Activated effector memory CD4-positive, alpha-beta T cell treated with anti-CD3 and anti-CD28 coated beads, Interleukin-2, amount 50 U/mL, for 16 hours (primary cell): ENCODE measurements at regions not wholly inside any gene's neighbourhood (a gene's known extent, or its start where the extent isn't known, plus 50 kb on each side); places are given as distances from the start of the nearest gene placed in this dataset.

Experiments used
- DNase-seq: peaks from one replicate; pipeline ENCODE4 v3.0.0-alpha.2; 2020

DNA sequence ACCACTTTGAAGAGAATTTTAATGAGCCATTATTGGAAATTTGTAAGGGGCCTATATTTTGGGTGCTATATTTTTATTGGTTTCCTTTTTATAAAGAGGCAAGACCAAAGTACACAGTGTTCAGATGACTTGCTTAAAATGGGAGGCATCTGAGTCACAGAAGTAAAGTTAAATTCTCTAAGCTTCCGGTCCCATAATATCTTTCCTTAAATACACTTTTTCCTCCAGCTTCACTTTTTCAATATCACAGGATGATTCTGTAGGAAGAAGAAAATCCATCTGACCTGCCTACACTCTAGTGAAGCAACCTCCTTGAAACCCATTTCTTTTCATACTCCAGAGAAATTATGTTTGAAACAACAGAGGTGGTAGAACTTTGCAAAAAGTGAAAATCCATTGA, 274.0 kb downstream of the PIK3R1 start:
- no peak for DNase-seq

DNA sequence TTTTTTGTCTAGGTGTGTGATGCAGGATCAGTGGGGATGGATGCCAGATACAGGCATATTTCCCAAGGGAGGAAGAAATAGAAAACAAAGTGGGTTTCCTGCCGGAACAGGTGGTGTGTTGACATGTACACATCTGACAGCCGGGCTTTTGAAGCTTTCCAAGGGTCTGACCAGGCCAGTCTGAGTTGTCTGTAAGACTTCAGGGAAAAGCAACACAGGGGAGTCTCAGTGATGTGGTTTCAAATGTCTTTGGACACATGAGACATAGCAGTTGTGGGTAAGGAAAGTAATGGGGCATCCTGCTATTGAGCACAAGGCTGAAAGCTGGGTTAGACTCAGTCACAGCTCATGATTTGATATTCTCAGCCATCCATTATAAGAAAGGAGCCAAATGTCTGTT, 274.9 kb downstream of the PIK3R1 start:
- no peak for DNase-seq

DNA sequence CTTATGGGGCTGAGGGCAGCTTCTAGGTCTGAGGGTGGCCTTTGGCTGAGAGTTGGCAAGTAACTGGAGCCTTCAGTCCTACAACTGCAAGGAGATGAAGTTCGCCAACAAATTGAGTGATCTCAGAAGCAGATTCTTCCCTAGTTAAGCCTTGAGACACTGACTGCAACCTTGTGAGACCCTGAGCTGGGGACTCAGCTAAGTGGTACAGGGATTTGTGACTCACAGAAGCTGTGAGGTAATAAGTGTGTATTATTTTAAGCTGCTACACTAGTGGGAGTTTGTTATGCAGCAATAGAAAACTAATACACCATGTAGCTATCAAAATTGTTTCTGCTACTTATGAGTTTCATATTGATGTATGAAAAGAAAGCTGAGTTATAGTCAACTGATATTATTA, 279.2 kb downstream of the PIK3R1 start:
- no peak for DNase-seq

DNA sequence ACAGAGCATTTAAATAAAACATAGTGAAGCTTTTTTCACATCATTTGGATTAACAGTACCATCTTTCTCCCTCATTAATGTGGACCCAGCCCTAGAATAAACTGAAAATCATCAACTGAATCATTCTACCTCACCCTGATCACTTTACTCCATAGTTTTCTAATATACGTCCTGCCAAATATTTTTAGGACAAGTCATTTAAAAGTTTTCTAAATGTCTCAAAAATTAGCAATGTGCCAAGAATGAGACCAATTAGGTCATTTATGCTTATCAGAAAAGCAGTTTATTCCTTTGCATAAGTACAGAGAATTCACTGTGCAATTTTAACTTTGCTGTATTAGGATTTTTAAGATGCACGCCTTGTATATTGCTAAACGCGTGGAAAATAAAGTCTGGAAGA, 284.4 kb downstream of the PIK3R1 start:
- DNase-seq = no peak

DNA sequence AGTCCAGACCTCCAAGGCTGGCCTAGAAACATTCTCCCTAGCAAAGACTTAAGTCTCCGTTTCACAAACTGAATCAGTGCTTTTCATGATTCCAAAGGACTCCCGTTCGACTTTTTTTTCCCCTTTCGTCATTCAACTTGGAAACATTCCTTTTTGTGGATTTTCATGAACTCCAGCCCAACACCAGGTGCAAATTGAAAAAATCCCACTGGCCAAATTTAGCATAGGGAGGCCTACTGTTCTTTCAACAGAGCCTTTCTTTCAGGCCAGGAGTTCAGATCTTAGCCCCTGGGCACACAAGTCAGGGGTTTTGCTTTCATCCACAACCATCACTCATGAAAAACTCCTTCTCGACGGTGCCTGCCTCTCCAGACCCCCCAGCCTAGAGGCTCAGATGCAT, 285.3 kb downstream of the PIK3R1 start:
- no peak for DNase-seq

DNA sequence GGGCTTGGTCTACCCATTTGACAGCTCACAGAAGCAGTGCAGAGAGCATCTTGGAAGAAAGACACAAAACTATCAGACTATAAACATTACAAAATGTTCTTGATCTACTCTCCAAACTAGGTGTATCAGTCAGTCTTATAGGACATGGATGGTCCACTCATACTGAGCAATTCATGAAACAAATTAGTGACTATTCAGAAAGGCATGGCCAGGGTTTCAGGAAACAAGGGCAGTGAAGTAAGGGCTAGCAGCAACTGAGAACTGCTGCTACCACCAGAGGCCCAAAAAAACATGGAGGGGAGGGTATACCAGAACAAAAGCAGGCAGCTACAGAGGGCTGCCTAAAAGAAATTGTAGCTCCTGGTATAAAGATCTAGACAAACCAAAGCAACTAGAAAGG, 287.0 kb downstream of the PIK3R1 start:
- DNase-seq = no peak

DNA sequence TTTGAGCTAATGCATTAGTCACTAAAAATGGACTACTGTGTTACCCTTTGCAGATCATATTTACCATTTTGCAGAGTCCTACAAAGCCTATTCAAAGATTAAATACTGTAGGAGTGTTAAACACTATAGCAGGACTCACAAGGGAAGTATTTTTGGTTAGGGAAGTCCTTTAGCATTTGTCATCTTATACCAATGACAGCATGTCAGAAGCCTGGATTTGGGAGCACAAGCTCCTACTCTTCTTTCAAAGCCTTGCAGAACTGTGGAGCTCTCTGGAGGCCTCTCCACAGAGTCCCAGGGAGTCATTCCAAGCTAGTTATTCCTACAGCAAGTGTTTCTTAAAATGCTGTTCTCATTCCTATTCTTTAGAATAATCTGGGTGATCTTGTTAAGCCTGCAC, 288.8 kb downstream of the PIK3R1 start:
- DNase-seq = no peak

DNA sequence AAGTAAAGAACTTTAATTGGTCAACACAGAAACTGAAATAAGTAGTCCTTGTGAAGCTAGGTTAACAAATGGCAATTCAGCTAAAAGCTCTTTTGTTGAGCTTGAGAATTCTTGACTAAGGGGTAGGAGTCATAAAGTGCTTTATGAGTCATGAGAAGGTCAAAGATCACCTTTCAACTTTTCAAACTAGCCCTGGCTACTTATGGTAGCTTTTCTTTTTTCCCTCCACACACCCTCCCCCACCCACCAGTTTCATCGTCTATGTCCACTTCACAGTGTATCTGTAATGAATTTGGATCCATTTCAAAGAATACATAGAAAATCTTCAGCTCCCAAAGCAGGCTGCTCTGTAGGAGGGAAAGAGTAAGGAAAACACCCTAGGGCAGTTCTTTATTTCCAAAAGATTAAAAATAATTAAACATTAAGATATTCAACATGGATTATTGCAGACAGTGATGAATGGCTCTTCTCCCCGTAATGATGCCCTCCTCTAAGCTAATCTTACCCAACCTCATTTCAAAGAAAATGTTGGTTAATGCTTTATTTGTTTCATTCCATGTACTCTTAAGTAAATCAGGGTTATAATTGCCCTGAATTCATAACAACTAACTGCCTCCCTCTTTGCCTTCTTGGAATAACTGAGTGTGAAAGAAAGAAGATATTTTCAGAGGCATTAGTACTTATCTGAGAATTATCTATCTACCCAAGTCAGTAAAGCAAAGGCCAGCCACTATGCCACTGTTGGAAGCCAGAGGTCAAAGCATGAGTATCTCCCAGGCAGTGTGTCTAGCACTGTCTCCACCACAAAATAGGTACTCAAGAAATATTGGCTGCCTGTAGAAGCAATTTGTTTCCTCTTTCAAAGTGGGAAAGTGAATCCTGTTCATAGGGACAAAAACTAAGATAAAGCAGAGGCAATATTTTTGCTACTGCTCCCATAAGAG, 290.6 kb downstream of the PIK3R1 start:
- no peak for DNase-seq

DNA sequence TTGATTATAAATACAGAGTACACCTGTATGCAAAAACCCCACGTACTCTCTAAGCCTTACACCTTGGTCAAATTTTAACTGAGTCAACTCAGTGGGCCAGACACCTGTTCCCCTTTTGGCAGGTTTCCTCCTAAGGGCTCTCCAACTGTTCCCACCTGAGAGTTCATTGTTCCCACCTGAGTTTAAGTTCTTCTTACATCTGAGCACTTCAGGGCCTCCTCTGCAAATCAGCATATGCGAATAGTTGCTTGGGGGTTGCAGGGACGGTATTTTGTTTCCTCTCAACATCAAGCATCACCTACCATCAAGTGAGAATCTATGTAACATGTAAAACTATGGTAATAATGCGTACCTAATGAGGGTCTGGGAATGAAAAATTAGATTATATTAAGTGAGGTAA, 300.0 kb downstream of the PIK3R1 start:
- no peak for DNase-seq

DNA sequence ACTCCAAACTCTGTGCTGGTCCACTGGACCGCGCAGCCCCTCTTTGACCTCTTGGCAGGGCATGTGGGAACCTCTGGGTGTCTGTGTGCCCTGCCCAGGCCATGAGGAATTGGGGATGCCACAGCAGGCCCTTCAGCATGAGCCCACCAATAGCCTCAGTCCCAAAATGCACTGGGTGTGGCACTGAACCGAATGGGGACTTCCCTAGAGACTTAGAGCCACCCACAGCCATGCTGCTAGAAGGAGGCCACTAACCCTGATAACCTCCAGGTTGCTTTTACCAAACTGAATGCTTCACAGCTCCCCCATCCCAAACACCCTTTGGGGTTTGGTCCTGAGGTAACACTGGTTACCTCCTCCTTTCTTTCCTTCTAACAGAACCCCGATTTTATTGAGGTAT, 302.7 kb downstream of the PIK3R1 start:
- DNase-seq = no peak

DNA sequence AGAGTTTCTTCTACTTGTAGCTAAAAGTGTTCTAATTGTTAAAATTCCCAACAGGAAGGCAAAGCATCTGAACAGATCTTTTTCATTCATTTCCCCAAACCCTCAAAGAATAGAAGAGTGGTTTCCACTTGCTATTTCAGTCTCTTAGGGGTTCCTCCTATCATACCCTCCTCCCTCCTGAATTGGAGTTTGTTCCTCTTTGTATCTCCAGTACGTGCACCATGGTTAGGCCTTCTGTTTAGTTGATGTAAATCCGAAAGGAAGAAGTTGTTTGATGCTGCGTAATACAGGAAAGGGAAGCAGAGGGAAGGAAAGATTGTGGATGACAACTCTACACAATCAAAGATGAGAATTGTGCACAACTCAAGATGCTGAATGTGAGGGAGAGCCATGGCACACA, 303.6 kb downstream of the PIK3R1 start:
- DNase-seq = no peak

DNA sequence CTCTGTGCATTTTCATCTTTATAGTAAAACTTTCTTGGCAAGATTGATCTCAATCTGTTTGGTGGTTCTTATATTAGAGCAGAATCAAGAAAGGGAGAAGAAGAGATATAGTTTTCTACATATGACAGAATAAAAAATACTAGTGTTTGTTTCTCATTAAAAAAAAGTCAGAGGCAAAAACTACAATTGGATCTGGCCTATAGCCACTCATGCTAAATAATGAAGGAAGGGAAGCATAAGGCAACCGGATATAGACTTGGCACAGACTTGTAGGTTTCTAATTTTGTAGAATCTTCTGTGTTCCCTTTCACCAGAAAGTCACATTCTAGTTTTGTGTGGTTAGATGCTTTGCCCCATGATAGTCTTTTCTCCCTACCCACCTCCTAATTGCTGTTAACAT, 306.2 kb downstream of the PIK3R1 start:
- DNase-seq = no peak

DNA sequence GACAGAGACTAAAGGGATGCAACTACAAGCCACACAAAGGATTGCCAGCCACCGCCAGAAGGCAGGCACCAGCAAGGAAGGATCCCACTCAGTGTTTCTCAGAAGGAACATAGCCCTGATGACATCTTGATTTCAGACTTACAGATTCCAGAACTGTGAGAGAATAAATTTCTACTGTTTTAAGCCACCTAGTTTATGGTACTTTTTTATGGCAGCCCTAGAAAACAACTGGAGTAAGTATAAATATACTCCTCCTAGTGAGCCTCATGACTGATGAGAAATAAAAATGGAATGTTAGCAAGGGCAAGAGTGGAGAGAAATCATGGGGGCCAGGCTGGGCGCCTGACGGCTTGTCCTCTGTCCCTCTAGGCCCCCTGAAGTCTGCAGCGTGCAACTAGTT, 307.3 kb downstream of the PIK3R1 start:
- DNase-seq = no peak

DNA sequence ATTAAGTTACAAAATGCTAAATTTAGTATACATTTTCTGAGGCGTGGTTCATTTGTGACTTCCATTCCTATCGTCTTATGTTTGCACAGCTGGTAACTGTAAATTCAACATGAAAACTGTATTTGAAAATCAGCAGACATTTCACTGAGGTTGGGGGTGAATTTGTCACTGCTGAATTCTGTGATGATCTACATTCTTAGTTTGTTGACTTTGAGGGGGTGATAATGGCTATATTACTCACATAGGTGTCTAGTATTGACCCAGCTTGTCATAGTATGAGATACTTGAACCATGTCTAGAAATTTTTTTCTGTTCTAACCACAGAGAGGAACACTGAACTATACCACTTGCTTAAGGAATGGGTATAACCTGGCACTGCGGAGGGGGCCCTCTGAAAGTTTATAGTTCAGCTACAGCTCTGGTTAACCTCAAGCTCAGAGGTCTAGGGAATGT, 313.3 kb downstream of the PIK3R1 start:
- DNase-seq = no peak

DNA sequence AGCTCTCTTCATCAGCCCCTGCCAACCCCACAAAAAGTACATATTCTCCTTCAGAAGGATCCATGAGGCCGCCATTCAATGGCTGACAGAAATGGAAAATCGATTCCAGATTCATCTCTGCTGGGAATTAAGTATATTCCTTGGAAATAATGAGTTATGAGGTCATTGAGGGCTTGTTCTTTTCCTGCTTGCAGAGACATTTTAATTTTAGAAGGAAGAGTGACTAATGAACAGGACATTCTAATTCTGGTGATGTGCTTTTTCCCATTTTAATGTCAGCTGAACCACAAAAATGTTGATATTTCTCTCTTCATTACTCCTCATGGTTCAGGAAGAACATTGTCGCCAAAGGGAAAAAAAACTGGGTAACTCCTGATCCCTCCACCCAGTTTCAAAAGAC, 314.0 kb downstream of the PIK3R1 start:
- DNase-seq = no peak

DNA sequence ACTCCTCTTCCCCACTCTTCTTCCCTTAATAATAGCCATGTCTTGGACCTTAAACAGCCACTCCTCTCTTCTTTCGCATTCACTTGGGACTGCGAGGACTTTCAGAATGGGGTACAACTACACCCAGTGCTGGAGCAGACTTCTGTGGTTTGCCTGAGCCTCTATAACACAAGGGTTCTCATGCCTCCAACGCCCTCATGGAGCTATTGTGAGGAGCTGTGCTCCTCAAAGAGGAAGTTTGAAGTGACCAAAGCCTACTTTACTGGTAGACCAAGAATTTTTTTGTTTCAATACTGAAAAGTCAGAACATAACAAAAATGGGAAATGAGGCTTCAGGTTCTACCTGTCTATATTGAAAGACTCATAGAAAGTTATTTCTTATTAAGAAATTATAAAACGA, 316.4 kb downstream of the PIK3R1 start:
- no peak for DNase-seq

DNA sequence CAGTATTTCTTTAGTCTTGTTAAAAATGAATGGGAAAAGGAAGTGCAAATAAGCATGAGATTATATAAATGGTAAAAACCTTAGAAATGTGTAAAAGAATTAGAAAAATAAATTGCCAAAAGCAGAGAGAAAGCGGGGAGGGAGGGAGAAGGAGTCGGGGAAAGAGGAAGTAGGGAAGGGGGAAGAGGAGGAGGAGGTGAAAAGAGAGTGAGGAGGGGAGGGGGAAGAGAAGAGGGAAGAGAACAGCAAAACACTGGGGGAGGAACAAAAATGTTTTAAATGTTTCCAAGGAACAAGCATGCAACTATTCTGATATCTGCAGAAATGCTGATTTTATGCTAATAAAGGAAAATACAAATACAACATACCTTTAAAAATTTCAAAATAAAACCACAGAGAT, 317.5 kb downstream of the PIK3R1 start:
- DNase-seq = no peak

DNA sequence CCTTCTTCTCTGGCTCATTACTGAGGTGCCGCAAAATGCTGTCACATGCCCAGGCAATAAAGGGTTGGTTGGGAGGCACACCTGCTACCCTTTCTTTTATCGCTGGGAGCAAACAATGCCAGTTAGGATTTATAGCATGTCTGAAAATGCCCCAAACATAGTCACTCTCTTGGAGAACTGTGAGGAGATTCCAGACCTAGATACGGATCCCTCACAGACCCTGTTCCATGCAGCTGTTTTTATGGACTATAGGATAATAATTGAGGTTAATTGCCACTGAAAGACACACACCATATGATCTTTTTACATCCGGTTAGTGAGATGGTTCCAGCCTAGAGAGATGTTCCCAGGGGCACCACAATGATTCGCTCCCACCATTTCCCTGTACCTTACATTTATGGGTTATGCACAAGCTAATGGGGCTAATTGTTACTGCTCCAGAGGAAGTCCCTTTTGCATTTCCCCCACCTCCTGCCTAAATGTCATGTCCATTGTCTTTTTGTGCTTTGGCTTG, 318.1 kb downstream of the PIK3R1 start:
- no peak for DNase-seq

DNA sequence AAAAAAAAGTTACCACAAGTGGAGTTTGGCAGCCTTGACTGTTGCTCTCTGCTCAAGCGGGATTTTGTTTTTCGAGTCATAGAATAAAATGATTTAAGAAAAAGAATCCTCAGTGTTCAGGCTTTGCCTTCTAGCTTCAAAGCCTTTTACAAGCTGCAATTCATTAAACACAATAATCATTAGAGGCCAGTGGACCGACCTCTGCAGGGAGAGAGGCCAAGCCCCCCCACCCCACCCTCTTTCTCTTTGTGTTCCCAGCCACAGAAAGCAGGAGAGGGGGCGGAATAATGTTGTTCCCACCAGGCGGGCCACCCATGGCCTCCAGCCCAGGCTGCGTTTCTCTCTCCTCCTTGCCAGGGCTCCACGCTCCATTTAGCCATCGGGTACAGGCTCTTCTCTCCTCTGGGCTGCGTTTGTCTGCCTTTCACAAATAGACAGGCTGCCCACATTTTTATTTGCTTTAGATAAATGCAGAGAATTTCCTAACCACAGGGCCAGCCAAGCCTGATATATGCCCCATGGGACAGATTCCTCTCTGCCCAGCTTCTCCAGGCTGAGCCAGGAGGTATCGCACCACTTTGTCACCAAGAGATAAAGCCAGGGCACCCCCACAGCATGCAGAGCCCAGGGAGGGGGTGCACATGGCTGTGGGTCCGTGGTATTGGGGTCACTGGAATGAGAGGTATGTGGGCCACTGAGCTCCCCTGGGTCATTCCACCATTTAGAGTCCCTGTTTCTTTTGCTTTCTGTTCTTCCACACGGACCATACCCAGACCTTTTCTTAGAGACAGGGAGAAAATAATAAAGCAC, 318.8 kb downstream of the PIK3R1 start:
- DNase-seq = no peak

DNA sequence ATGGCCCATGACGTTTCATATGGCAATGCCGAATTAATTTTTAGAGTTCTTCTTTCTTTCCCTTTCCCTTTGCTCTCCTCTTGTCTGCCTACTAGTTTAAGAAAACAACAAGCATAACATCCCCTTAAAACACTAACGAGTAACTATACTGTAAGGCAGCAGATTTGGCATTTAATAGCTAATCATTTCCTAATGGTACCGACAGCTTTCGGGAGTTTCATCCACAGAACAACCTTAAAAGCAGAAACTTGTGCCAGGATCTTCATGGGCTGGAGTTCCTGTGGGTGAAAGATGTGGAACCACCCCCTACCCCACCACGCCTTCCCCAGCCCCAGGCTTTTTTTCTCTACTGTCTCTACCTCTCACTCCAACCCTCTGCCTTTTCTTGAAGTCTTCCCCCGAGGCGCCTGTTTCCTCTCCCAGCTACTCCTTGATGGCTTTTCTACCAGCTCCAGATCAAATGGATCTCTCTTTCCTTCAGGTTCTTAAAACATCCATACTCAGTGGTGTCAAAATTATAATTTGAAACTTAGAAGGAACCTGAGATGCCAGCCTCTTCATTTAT, 319.5 kb downstream of the PIK3R1 start:
- DNase-seq = no peak

DNA sequence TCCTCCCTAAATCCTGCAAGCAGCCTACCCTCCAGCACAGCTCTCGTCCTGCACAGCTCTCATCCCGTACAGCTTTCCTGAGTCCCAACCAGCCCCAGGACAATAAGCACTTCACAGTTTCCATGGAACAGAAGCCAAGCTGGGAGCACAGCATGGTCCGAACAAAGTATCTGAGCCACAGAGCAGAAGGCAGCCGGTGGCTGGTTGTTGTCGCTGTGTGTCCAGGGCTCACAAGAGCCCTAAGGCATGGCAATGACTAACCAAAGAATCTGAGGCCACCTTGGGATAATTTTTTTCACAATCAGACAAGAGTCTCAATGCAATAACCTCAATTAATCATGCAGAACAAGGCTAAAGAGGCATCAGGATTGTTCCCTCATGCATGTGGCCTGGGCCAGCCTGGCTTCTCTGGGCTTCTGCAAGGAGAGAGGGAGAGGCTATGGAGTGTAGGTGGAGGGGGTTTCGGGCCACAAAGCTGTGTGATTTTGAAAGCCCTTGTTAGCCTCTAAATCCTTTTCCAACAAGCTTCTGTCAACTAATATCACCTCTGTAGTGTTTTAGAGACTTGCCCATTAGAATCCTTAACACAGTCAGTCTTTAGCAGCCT, 323.4 kb downstream of the PIK3R1 start:
- DNase-seq = no peak

DNA sequence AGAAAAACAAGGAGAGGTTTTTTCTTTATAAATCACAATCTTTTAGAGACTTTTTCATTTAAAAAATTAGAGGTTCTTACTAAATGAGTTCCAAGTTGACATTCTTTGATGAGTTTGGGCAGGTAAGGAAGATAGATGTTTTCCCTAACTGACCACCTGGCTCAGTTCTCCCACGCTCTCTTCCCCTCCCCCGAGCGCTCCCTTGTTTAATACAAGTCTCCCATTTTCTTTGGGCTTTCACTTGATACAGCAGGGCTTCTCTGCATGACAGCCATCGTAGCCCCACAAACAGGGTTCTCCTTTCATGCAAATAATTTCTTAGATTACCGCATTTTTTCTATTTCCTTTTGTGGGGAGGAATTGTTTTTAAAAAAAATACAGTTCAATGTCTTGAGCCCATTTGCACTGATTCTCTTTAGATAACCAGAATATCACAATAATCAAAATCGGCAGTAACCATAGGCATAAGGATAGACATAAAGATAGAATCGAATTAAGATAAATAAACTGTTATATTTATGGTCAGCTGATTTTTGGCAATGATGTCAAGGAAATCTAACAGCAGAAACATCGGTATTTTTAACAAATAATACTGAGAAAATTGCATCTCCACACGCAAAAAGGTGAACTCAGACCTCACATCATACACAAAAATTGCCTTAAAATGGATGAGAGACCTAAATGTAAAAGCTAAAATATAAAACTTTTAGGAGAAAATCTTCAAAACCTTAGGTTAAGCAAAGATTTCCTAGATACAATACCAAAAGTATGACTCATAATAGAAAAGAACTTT, 325.4 kb downstream of the PIK3R1 start:
- no peak for DNase-seq
